HCT116 (cell line): ENCODE measurements at regions not wholly inside any gene's neighbourhood (a gene's known extent, or its start where the extent isn't known, plus 50 kb on each side); places are given as distances from the start of the nearest gene placed in this dataset.
A peak's percentile ranks its signal among the peaks of the same experiment; 100 is the strongest.

Experiments used
- ATAC-seq: fragments of 200-7000 bp; cut with Tn5 transposase; 2 replicates; pipeline ENCODE4 v1.9.1; 2020; ENCODE audit warnings: mild to moderate bottlenecking, moderate library complexity
- BruUV-seq: library from RNA; stranded (reverse); fragments of 400-500 nt; replicated peaks from 2 replicates; lab custom pipeline; 2021; lab: Mats Ljungman, UMichigan
- CTCF ChIA-PET: fragments of 300-600 bp; sonication (Branson Sonifier 250); formaldehyde crosslinking; loops from one replicate; lab custom pipeline; 2021; ENCODE audit warnings: antibody characterized with exemption; lab: Charles Lee
- POLR2A ChIA-PET: fragments of 300-600, 350-600 bp; sonication (Branson Sonifier 250); formaldehyde crosslinking; loops from one replicate; lab custom pipeline; 2021; ENCODE audit warnings: antibody characterized with exemption; lab: Charles Lee
- RAD21 ChIA-PET, 2 experiments: fragments of 300-600 bp; sonication (Branson Sonifier 250); formaldehyde crosslinking; loops; one replicate each; lab custom pipeline; 2023; ENCODE audit warnings: low total read pairs in 2 of 2; ENCODE audit not compliant: uncharacterized antibody in 2 of 2, unreplicated experiment in 2 of 2, low non-redundant PET in 1 of 2; lab: Charles Lee
- DNase-seq: peaks from one replicate; pipeline ENCODE4 v3.0.0-alpha.2; 2010; ENCODE audit warnings: low read depth, low spot score
- H2AFZ ChIP-seq: fragments of 200-600 bp; shearing (Covaris generic), sonication (generic); 2 replicates; pipeline ENCODE4 v1.6.1; 2017; ENCODE audit warnings: low read depth, mixed run types, mixed read lengths, antibody characterized with exemption, low read length; ENCODE audit not compliant: poor library complexity, severe bottlenecking
- H3K27ac ChIP-seq: 2 replicates; pipeline ENCODE4 v1.5.1; 2012; ENCODE audit warnings: low read depth, low read length
- H3K27me3 ChIP-seq: fragments of 200-600 bp; sonication (generic); 2 replicates; pipeline ENCODE4 v1.6.1; 2016; ENCODE audit warnings: mixed run types, low read length, mixed read lengths; ENCODE audit not compliant: insufficient read depth
- H3K36me3 ChIP-seq, 2 experiments: fragments of 200-500 bp in 1 of 2; fragments of 200-600 bp in 1 of 2; sonication (Bioruptor generic) in 1 of 2; sonication (generic) in 1 of 2; 2 replicates each; pipeline versions ENCODE4 v1.5.1 to v1.6.1; 2014 to 2016; ENCODE audit warnings: low read length in 2 of 2, inconsistent platforms in 1 of 2, mixed read lengths in 1 of 2, mixed run types in 1 of 2; ENCODE audit not compliant: insufficient read depth in 2 of 2, control insufficient read depth in 1 of 2
- H3K4me1 ChIP-seq, 2 experiments: fragments of 200-600 bp in 1 of 2; sonication (generic) in 1 of 2; 2 replicates each; pipeline versions ENCODE4 v1.5.1 to v1.6.1; 2012 to 2017; ENCODE audit warnings: low read length in 2 of 2, inconsistent platforms in 1 of 2, mild to moderate bottlenecking in 1 of 2, mixed read lengths in 1 of 2, mixed run types in 1 of 2, moderate library complexity in 1 of 2; ENCODE audit not compliant: insufficient read depth in 2 of 2, control insufficient read depth in 1 of 2
- H3K4me2 ChIP-seq: fragments of 200-600 bp; sonication (generic); 2 replicates; pipeline ENCODE4 v1.6.1; 2017; ENCODE audit warnings: mixed run types, low read length, mixed read lengths
- H3K4me3 ChIP-seq, 2 experiments: fragments of 200-600 bp in 1 of 2; sonication (generic) in 1 of 2; replicated peaks in 1 of 2; 2 replicates each; pipeline ENCODE4 v1.5.1; 2011 to 2016; ENCODE audit warnings: low read length in 2 of 2, control low read depth in 1 of 2, low read depth in 1 of 2, mild to moderate bottlenecking in 1 of 2, mixed read lengths in 1 of 2, mixed run types in 1 of 2
- H3K79me2 ChIP-seq: fragments of 200-600 bp; sonication (generic); 2 replicates; pipeline ENCODE4 v1.6.1; 2017; ENCODE audit warnings: mild to moderate bottlenecking, mixed run types, low read length, moderate library complexity, mixed read lengths; ENCODE audit not compliant: insufficient read depth
- H3K9ac ChIP-seq: fragments of 200-600 bp; sonication (generic); 2 replicates; pipeline ENCODE4 v1.6.1; 2016; ENCODE audit warnings: low read length, mixed read lengths
- H3K9me2 ChIP-seq: fragments of 200-600 bp; sonication (generic), shearing (Covaris generic); 2 replicates; pipeline ENCODE4 v1.6.1; 2017; ENCODE audit warnings: mixed run types, mild to moderate bottlenecking, moderate library complexity; ENCODE audit not compliant: insufficient read depth
- H3K9me3 ChIP-seq, 2 experiments: fragments of 200-500 bp in 1 of 2; fragments of 200-600 bp in 1 of 2; sonication (Bioruptor generic) in 1 of 2; sonication (generic) in 1 of 2; 2 replicates each; pipeline ENCODE4 v1.6.1; 2014 to 2017; ENCODE audit warnings: low read length in 2 of 2, mixed read lengths in 2 of 2, inconsistent platforms in 1 of 2, low read depth in 1 of 2, mild to moderate bottlenecking in 1 of 2, mixed run types in 1 of 2, moderate library complexity in 1 of 2; ENCODE audit not compliant: control insufficient read depth in 1 of 2, insufficient read depth in 1 of 2
- H4K20me1 ChIP-seq: fragments of 200-600 bp; sonication (generic), shearing (Covaris generic); 2 replicates; pipeline ENCODE4 v1.6.1; 2017; ENCODE audit warnings: mixed run types, mild to moderate bottlenecking, moderate library complexity; ENCODE audit not compliant: insufficient read depth
- ATF3 ChIP-seq: IDR thresholded peaks from 2 replicates; pipeline ENCODE4 v1.6.1; 2012
- CBX3 ChIP-seq: IDR thresholded peaks from 2 replicates; pipeline ENCODE4 v1.6.1; 2012; ENCODE audit warnings: low read depth
- CTCF ChIP-seq, 3 experiments: fragments of 200-600 bp in 1 of 3; sonication (generic) in 1 of 3; IDR thresholded peaks in 2 of 3; conservative IDR thresholded peaks in 1 of 3; 2 replicates each; pipeline ENCODE4 v1.5.1; 2012 to 2017; ENCODE audit warnings: low read depth in 2 of 3, low read length in 2 of 3, antibody characterized with exemption in 1 of 3, borderline replicate concordance in 1 of 3, control low read depth in 1 of 3, mild to moderate bottlenecking in 1 of 3, mixed read lengths in 1 of 3, mixed run types in 1 of 3, moderate library complexity in 1 of 3; ENCODE audit not compliant: insufficient read depth in 1 of 3
- EGR1 ChIP-seq: IDR thresholded peaks from 2 replicates; pipeline ENCODE4 v1.6.1; 2012; ENCODE audit warnings: low read depth
- EZH2 ChIP-seq: fragments of 200-600 bp; sonication (generic); IDR thresholded peaks from 2 replicates; pipeline ENCODE4 v1.6.1; 2017; ENCODE audit warnings: antibody characterized with exemption, mixed run types
- FOSL1 ChIP-seq: IDR thresholded peaks from 2 replicates; pipeline ENCODE4 v1.6.1; 2012; ENCODE audit warnings: low read depth
- JUND ChIP-seq: IDR thresholded peaks from 2 replicates; pipeline ENCODE4 v1.6.1; 2012
- MAX ChIP-seq: IDR thresholded peaks from 2 replicates; pipeline ENCODE4 v1.6.1; 2012
- POLR2AphosphoS5 ChIP-seq: IDR thresholded peaks from 2 replicates; pipeline ENCODE4 v1.6.1; 2011; ENCODE audit warnings: mild to moderate bottlenecking, low read depth, low read length, moderate library complexity
- RAD21 ChIP-seq: IDR thresholded peaks from 2 replicates; pipeline ENCODE4 v1.6.1; 2012; ENCODE audit warnings: low read depth, mild to moderate bottlenecking
- REST ChIP-seq: IDR thresholded peaks from 2 replicates; pipeline ENCODE4 v1.6.1; 2012; ENCODE audit warnings: low read depth
- SIN3A ChIP-seq: IDR thresholded peaks from 2 replicates; pipeline ENCODE4 v1.6.1; 2012; ENCODE audit warnings: low read depth
- SP1 ChIP-seq: IDR thresholded peaks from 2 replicates; pipeline ENCODE4 v1.6.1; 2012; ENCODE audit warnings: low read depth
- SRF ChIP-seq: IDR thresholded peaks from 2 replicates; pipeline ENCODE4 v1.6.1; 2012; ENCODE audit warnings: low read depth
- TCF7L2 ChIP-seq: IDR thresholded peaks from 2 replicates; pipeline ENCODE4 v1.7.0; 2011; ENCODE audit warnings: borderline replicate concordance, inconsistent platforms; ENCODE audit not compliant: insufficient read depth, insufficient read length; ENCODE audit errors: extremely low read depth
- YY1 ChIP-seq: IDR thresholded peaks from 2 replicates; pipeline ENCODE4 v1.6.1; 2011; ENCODE audit warnings: low read length, low read depth, moderate library complexity, mild to moderate bottlenecking; ENCODE audit not compliant: insufficient replicate concordance; ENCODE audit errors: extremely low read depth
- ZBTB33 ChIP-seq: IDR thresholded peaks from 2 replicates; pipeline ENCODE4 v1.6.1; 2011; ENCODE audit warnings: mild to moderate bottlenecking, low read length, moderate library complexity; ENCODE audit not compliant: insufficient replicate concordance; ENCODE audit errors: extremely low read depth
- ZFX ChIP-seq: fragments of 450-650 bp; IDR thresholded peaks from 2 replicates; pipeline ENCODE4 v1.6.1; 2017
- ZNF274 ChIP-seq: fragments of 200-500 bp; sonication (Bioruptor generic); IDR thresholded peaks from 2 replicates; pipeline ENCODE4 v1.6.1; 2014; ENCODE audit warnings: mild to moderate bottlenecking, low read depth, low read length, inconsistent platforms
- intact Hi-C: fragments of 100-400 bp; cut with micrococcal nuclease; formaldehyde crosslinking; loops from 2 replicates; pipeline ENCODE4 v1.10.0; 2022

GRCh38 chr7:131859147-131859821 is 302.9 kb upstream of the PODXL start:
- no peaks in the 10 kb centered on the region for H3K36me3 ChIP-seq
- no peak overlapping the region for H3K27ac ChIP-seq
- H3K27me3 ChIP-seq, result peaks cover 24% of the 10 kb centered on the region
- peak; percentile 43 for DNase-seq
- H3K9me2 ChIP-seq, result no peaks in the 10 kb centered on the region
- H3K79me2 ChIP-seq, result no peaks in the 10 kb centered on the region
- ATAC-seq, result peak; percentile 99
- BruUV-seq, result no TSS peak
- peak overlapping the region; percentile 82 for H2AFZ ChIP-seq
- H3K4me1 ChIP-seq, result peaks cover 0 to 6% of the 10 kb centered on the region in 2 experiments; a peak in 1 of 4 replicates
- ChIA-PET POLR2A (no interaction called here), CTCF (interaction anchor here (0.5 to 2.4 kb wide), 23 partner anchors 8 to 1117 kb away, joined by 3 to 21 read pairs (median 4); no protein-coding TSS in a partner anchor), RAD21 (interaction anchor here (0.5 to 1.2 kb wide), 3 partner anchors 171 to 1404 kb away, joined by 3 to 4 read pairs (median 3); no protein-coding TSS in a partner anchor)
- H4K20me1 ChIP-seq, result no peaks in the 10 kb centered on the region
- H3K4me2 ChIP-seq, result peak overlapping the region; percentile 57
- intact Hi-C loops, result loop anchor here (1.0 to 10.0 kb wide), 4 partner anchors 167 to 721 kb away; no protein-coding TSS in a partner anchor
- no peak overlapping the region for H3K4me3 ChIP-seq
- H3K9me3 ChIP-seq, result peaks cover 0 to 3% of the 10 kb centered on the region in 2 experiments; a peak in 2 of 4 replicates
- no peak overlapping the region for H3K9ac ChIP-seq
- TF ChIP-seq CTCF (IDR thresholded peaks at IDR 0.05 in 2 of 3, conservative IDR thresholded peaks at IDR 0.05 in 1 of 3; ENCODE audit: borderline replicate concordance in 1 of 3, insufficient read depth in 1 of 3, low read depth in 2 of 3, low read length in 2 of 3) (peak; percentile 65 to 93 (median 83); a peak in 5 of 6 replicates), ATF3 (no peak), REST (no peak), ZFX (no peak), EZH2 (no peak), YY1 (no peak), ZNF274 (no peak), ZBTB33 (no peak), TCF7L2 (no peak), SP1 (no peak), SRF (no peak), JUND (no peak), FOSL1 (no peak), SIN3A (no peak), MAX (0 out of 2 replicates have a peak, but pooled peaks have one; percentile 15), POLR2AphosphoS5 (no peak), CBX3 (0 out of 2 replicates have a peak, but pooled peaks have one; percentile 58), RAD21 (peak; percentile 81), EGR1 (no peak)
